ENCODE measurements at regions not wholly inside any gene's neighbourhood (a gene's known extent, or its start where the extent isn't known, plus 50 kb on each side); places are given as distances from the start of the nearest gene placed in this dataset.
A peak's percentile ranks its signal among the peaks of the same experiment; 100 is the strongest.

DNA sequence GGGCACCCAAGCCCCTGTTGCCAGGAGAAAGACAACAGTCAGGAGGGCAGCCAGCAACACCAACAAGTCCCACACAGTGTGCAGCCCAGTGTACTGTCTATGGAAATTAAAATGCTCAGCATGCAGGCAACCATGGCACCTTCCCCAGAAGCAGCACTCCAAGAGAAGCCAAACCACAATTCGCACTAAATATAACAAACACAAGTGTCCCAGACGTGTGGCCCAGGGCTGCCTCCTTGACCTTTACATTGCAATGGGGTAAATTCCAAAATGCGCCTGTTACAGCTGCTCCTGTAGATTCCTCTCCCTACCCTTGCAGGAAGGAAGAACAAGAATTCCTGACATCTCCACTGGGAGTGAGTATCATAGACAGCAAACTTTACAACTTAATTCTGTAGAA is 292.8 kb upstream of the USP9Y start:
- Histone ChIP-seq H3K27me3 (no peaks in the 10 kb centered on the region), H3K9me3 (no peaks in the 10 kb centered on the region), H3K4me3 (no peak overlapping the region), H3K27ac (no peak overlapping the region), H3K4me1 (no peaks in the 10 kb centered on the region), H3K36me3 (no peaks in the 10 kb centered on the region)
- WGBS, 2 donors: no CpG with 5 or more reads among the region's 3 CpGs
- no peak for TF ChIP-seq POLR2A (IDR thresholded peaks at IDR 0.05)
- TF ChIP-seq, protein P1, sequence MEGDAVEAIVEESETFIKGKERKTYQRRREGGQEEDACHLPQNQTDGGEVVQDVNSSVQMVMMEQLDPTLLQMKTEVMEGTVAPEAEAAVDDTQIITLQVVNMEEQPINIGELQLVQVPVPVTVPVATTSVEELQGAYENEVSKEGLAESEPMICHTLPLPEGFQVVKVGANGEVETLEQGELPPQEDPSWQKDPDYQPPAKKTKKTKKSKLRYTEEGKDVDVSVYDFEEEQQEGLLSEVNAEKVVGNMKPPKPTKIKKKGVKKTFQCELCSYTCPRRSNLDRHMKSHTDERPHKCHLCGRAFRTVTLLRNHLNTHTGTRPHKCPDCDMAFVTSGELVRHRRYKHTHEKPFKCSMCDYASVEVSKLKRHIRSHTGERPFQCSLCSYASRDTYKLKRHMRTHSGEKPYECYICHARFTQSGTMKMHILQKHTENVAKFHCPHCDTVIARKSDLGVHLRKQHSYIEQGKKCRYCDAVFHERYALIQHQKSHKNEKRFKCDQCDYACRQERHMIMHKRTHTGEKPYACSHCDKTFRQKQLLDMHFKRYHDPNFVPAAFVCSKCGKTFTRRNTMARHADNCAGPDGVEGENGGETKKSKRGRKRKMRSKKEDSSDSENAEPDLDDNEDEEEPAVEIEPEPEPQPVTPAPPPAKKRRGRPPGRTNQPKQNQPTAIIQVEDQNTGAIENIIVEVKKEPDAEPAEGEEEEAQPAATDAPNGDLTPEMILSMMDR (IDR thresholded peaks at IDR 0.05): no peak
- DNase-seq: no peak
- intact Hi-C loops (cut with DNase I): no loop called here

GRCh38 chrY:12410696-12411095 is 290.3 kb upstream of the USP9Y start:
- no peaks in the 10 kb centered on the region for H3K36me3 ChIP-seq
- H3K27me3 ChIP-seq: no peaks in the 10 kb centered on the region
- 28% methylated on average over 3 of the region's 3 CpGs; no CpG with 5 or more reads in 1 of the 2 donors for WGBS, 2 donors
- H3K4me1 ChIP-seq: no peaks in the 10 kb centered on the region
- TF ChIP-seq, protein P1 (IDR thresholded peaks at IDR 0.05): no peak
- TF ChIP-seq POLR2A (IDR thresholded peaks at IDR 0.05): no peak
- no peak overlapping the region for H3K4me3 ChIP-seq
- intact Hi-C loops (cut with DNase I): no loop called here
- no peaks in the 10 kb centered on the region for H3K9me3 ChIP-seq
- no peak for DNase-seq
- H3K27ac ChIP-seq: no peak overlapping the region

GRCh38 chrY:12421072-12421787 is 279.8 kb upstream of the USP9Y start:
- H3K9me3 ChIP-seq: no peaks in the 10 kb centered on the region
- no peak for DNase-seq
- peak overlapping the region in 2 of 4 donors; percentile 32 to 48 for H3K4me3 ChIP-seq
- H3K27me3 ChIP-seq: peaks cover 0 to 19% (median 0%) of the 10 kb centered on the region in 4 donors
- H3K36me3 ChIP-seq: no peaks in the 10 kb centered on the region
- WGBS, 2 donors: no CpG with 5 or more reads among the region's 60 CpGs
- intact Hi-C loops (cut with DNase I): no loop called here
- no peak for TF ChIP-seq POLR2A (IDR thresholded peaks at IDR 0.05)
- TF ChIP-seq, protein P1 (IDR thresholded peaks at IDR 0.05): no peak
- peaks cover 0 to 20% (median 0%) of the 10 kb centered on the region in 3 donors for H3K4me1 ChIP-seq
- peak overlapping the region in 1 of 4 donors; percentile 19 for H3K27ac ChIP-seq

DNA sequence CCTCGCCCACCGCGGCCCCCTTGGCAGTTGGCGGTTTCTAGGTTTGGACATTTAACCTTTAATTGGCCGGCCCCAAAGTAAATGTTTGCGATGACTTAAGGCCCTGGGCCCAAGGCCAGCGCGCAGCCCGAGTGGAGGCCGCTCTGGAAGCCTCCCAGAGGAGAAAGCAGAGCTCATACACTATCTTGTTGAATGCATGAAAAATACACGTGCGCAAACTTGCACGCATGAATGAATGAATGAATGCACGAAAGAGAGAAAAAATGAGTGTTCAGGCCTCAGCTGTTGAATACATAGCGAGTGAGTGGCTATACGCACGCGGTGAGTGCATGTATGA is 279.3 kb upstream of the USP9Y start:
- H3K27ac ChIP-seq: no peak overlapping the region
- DNase-seq: no peak
- 48% methylated on average over 8 of the region's 18 CpGs; no CpG with 5 or more reads in 1 of the 2 donors for WGBS, 2 donors
- H3K36me3 ChIP-seq: no peaks in the 10 kb centered on the region
- peaks cover 0 to 20% (median 0%) of the 10 kb centered on the region in 3 donors for H3K4me1 ChIP-seq
- H3K9me3 ChIP-seq: no peaks in the 10 kb centered on the region
- peaks cover 0 to 19% (median 0%) of the 10 kb centered on the region in 4 donors for H3K27me3 ChIP-seq
- H3K4me3 ChIP-seq: peak overlapping the region in 2 of 4 donors; percentile 32 to 48
- TF ChIP-seq POLR2A (IDR thresholded peaks at IDR 0.05): no peak
- TF ChIP-seq, protein P1 (IDR thresholded peaks at IDR 0.05): no peak
- intact Hi-C loops (cut with DNase I): no loop called here

DNA sequence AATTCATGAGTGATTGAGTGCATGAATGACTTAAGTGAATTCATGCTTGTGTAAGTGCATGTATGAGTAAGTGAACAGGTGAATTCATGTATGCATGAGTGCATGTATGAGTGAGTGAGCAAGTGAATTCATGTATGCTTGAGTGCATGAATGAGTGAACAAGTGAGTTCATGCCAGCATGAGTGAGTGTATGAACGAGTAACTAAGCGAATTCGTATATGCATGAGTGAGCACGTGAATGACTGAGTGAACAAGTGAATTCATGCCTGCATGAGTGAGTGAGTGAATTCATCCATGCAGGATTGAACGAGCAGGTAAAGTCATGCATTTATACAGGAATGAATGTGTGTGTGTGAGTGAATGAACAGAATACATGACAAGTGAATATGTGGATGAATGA is 278.5 kb upstream of the USP9Y start:
- H3K4me3 ChIP-seq: no peak overlapping the region
- no peaks in the 10 kb centered on the region for H3K36me3 ChIP-seq
- no peaks in the 10 kb centered on the region for H3K9me3 ChIP-seq
- peaks cover 0 to 20% (median 0%) of the 10 kb centered on the region in 3 donors for H3K4me1 ChIP-seq
- DNase-seq: no peak
- intact Hi-C loops (cut with DNase I): no loop called here
- no peak for TF ChIP-seq POLR2A (IDR thresholded peaks at IDR 0.05)
- TF ChIP-seq, protein P1 (IDR thresholded peaks at IDR 0.05): no peak
- 34% methylated on average over 5 of the region's 5 CpGs; no CpG with 5 or more reads in 1 of the 2 donors for WGBS, 2 donors
- peaks cover 0 to 19% (median 0%) of the 10 kb centered on the region in 4 donors for H3K27me3 ChIP-seq
- no peak overlapping the region for H3K27ac ChIP-seq
